ENCODE measurements at regions not wholly inside any gene's neighbourhood (a gene's known extent, or its start where the extent isn't known, plus 50 kb on each side); places are given as distances from the start of the nearest gene placed in this dataset.

GRCh38 chr5:28714907-28715698 is 1676.7 kb upstream of the CDH9 start:
- no peak for DNase-seq
- Histone ChIP-seq H3K4me1 (no peaks in the 10 kb centered on the region), H3K9me3 (replicated peaks) (no peaks in the 10 kb centered on the region), H3K4me3 (no peak overlapping the region), H3K36me3 (no peaks in the 10 kb centered on the region), H3K27ac (replicated peaks) (no peak overlapping the region), H3K27me3 (ENCODE audit: low read depth) (no peaks in the 10 kb centered on the region)
- TF ChIP-seq, protein P1, sequence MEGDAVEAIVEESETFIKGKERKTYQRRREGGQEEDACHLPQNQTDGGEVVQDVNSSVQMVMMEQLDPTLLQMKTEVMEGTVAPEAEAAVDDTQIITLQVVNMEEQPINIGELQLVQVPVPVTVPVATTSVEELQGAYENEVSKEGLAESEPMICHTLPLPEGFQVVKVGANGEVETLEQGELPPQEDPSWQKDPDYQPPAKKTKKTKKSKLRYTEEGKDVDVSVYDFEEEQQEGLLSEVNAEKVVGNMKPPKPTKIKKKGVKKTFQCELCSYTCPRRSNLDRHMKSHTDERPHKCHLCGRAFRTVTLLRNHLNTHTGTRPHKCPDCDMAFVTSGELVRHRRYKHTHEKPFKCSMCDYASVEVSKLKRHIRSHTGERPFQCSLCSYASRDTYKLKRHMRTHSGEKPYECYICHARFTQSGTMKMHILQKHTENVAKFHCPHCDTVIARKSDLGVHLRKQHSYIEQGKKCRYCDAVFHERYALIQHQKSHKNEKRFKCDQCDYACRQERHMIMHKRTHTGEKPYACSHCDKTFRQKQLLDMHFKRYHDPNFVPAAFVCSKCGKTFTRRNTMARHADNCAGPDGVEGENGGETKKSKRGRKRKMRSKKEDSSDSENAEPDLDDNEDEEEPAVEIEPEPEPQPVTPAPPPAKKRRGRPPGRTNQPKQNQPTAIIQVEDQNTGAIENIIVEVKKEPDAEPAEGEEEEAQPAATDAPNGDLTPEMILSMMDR (IDR thresholded peaks at IDR 0.05; ENCODE audit: borderline replicate concordance), result no peak
- intact Hi-C loops (cut with micrococcal nuclease), result no loop called here

DNA sequence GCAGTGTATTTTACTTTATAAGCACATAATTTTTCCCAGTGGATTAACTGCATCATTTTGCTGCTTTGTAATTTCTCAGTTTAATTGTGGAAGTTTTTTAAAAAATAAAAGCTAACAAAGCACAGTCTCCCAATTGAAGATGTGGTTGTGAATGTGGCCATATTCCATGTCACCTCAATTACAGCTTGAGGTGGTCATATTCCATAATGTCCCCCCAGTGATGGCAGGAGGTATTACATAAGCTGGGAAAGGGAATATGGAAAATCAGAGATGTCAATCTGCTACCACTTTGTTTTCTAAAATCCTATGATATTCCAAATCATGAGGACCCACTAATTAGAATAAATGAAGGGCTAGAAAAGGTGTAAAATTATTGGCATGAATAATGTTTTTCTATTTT is 1672.0 kb upstream of the CDH9 start:
- Histone ChIP-seq H3K4me3 (no peak overlapping the region), H3K27me3 (ENCODE audit: low read depth) (no peaks in the 10 kb centered on the region), H3K36me3 (no peaks in the 10 kb centered on the region), H3K4me1 (no peaks in the 10 kb centered on the region), H3K27ac (replicated peaks) (no peak overlapping the region), H3K9me3 (replicated peaks) (no peaks in the 10 kb centered on the region)
- intact Hi-C loops (cut with micrococcal nuclease), result no loop called here
- no peak for DNase-seq
- TF ChIP-seq, protein P1 (IDR thresholded peaks at IDR 0.05; ENCODE audit: borderline replicate concordance), result no peak

DNA sequence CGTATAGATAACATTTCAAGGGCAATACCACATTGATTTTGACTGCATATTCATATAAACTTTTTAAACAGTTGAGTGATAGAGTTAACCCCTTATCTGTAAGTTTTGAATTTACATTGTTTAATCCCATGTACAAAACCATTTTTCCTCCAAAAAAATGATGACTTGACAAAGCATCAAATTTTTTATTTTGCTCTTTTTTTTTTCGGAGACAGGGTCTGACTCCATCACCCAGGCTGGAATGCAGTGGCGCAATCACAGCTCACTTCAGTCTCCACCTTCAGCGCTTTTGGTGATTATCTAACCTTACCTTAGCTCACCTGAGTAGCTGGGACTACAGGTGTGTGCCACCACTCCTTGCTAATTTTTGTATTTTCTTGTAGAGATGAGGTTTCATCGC is 1670.1 kb upstream of the CDH9 start:
- Histone ChIP-seq H3K27ac (replicated peaks) (no peak overlapping the region), H3K4me3 (no peak overlapping the region), H3K9me3 (replicated peaks) (no peaks in the 10 kb centered on the region), H3K27me3 (ENCODE audit: low read depth) (no peaks in the 10 kb centered on the region), H3K36me3 (no peaks in the 10 kb centered on the region), H3K4me1 (no peaks in the 10 kb centered on the region)
- TF ChIP-seq, protein P1 (IDR thresholded peaks at IDR 0.05; ENCODE audit: borderline replicate concordance), result no peak
- intact Hi-C loops (cut with micrococcal nuclease), result no loop called here
- DNase-seq, result no peak

- Histone ChIP-seq H3K4me3 (no peak overlapping the region), H3K27me3 (ENCODE audit: low read depth) (no peaks in the 10 kb centered on the region), H3K9me3 (replicated peaks) (no peaks in the 10 kb centered on the region), H3K27ac (replicated peaks) (no peak overlapping the region), H3K4me1 (no peaks in the 10 kb centered on the region), H3K36me3 (no peaks in the 10 kb centered on the region)
- TF ChIP-seq, protein P1 (IDR thresholded peaks at IDR 0.05; ENCODE audit: borderline replicate concordance), result no peak
- intact Hi-C loops (cut with micrococcal nuclease), result no loop called here
- DNase-seq, result no peak
Observed at GRCh38 chr5:28707706-28708105, 1669.3 kb upstream of the CDH9 start.

DNA sequence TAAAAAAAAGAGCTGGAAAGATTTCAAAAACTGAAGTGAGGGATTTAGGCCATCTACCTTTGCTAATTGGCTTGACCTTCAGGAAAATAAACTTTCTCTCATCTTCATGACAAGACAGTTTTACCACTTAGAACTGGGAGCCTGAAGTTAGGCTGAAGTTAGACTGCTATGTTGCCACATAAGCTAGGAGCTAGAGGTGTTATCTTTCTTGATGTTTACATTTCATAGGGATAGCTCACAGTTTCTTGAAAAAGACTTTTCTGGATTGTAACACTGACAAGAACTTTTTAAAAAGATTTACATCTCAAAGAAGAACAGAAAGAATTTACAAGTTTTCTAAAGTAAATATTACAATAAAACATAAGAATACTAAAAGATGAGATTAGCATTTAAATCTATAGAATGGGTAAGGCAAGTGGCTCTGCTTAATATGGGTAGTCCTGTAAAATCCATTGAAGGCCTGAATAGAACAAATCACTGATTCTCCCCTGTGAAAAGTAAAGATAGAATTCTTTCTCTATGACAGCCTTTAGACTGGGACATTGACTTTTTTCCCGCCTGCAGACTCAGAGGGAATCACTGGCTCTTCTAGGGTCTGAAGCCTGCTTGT is 1665.4 kb upstream of the CDH9 start:
- H3K27me3 ChIP-seq (ENCODE audit: low read depth), result no peaks in the 10 kb centered on the region
- TF ChIP-seq, protein P1 (IDR thresholded peaks at IDR 0.05; ENCODE audit: borderline replicate concordance), result no peak
- H3K4me1 ChIP-seq, result no peaks in the 10 kb centered on the region
- no peak overlapping the region for H3K27ac ChIP-seq (replicated peaks)
- H3K4me3 ChIP-seq, result no peak overlapping the region
- no peaks in the 10 kb centered on the region for H3K36me3 ChIP-seq
- H3K9me3 ChIP-seq (replicated peaks), result peaks cover 16% of the 10 kb centered on the region
- intact Hi-C loops (cut with micrococcal nuclease), result no loop called here
- DNase-seq, result no peak

All from left ventricle myocardium inferior (tissue), 1 donor.